ENCODE measurements at regions not wholly inside any gene's neighbourhood (a gene's known extent, or its start where the extent isn't known, plus 50 kb on each side); places are given as distances from the start of the nearest gene placed in this dataset.
"Not testable (repeated sequence)": the region's sequence is repeated elsewhere in the genome, so short reads cannot be mapped to it uniquely, and the experiment has no call there.

DNA sequence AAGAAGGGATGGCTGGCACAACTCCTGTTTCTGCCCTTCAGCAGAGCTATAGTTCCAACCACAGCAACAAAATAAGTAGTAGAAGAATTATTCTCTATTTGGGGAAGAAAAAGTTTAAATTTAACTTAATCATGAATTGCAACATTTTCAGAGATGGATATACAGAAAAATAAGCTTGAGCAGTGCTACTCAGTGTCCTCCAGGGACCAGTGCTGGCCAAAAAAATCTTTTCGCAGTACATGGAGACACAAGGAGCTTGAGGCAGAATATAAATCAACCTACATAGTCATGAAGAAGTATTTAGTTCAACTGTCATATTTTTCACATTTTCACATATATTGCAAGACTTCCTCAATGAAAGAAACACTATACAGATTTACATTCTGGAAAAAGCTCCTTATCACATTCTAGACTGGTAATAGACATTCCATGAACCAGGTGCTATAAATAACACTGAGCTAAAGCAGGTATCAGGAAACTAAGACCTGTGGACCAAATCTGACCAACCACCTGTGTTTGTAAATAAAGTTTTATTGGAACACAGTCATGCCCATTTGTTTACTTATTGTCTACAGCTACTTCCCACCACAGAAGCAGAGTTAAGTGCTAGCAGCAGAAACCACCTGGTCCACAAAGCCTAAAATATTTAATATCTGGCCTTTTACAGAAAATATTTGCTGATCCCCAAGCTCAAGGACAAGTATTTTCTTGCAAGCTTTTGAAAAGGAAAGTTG is 101.9 kb downstream of the RGS21 start:
- DNase-seq (ENCODE audit: insufficient read length, low spot score) (no peak), FAIRE-seq (no peak)

DNA sequence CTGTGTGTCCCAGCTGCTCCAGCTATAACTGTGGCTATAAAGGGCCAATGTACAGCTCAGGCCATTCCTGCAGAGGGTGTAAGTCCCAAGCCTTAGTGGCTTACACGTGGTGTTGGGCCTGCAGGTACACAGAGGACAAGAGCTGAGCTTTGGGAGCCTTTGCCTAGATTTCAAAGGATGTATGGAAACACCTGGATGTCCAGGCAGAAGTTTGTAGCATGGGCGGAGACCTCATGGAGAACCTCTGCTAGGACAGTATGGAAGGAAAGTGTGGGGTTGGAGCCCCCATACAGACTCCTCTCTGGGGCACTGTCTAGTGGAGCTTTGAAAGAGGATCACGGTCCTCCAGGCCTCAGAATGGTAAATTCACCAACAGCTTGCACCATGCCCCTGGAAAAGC is 113.9 kb downstream of the RGS21 start:
- FAIRE-seq (no peak), DNase-seq (ENCODE audit: insufficient read length, low spot score) (no peak)

DNA sequence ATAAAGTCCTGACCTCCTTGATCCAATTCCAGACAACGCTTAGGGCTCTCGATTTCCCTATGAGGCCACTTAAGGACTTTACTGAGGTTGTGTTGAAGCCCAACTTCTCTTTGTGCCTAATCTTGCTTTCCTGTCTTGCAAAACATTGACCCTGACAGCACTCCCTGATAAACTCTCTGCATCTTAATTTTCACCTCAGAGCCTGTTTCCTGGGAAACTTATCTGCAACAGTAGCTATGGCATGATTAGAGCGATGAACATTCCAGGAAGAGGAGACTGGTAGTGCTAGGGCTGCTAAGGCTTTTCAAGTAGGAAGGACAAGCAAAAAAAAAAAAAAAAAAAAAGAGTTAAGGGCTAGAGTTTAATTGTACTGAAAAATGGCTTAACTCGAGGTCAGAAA is 118.9 kb downstream of the RGS21 start:
- no peak for DNase-seq (ENCODE audit: insufficient read length, low spot score)
- no peak for FAIRE-seq

DNA sequence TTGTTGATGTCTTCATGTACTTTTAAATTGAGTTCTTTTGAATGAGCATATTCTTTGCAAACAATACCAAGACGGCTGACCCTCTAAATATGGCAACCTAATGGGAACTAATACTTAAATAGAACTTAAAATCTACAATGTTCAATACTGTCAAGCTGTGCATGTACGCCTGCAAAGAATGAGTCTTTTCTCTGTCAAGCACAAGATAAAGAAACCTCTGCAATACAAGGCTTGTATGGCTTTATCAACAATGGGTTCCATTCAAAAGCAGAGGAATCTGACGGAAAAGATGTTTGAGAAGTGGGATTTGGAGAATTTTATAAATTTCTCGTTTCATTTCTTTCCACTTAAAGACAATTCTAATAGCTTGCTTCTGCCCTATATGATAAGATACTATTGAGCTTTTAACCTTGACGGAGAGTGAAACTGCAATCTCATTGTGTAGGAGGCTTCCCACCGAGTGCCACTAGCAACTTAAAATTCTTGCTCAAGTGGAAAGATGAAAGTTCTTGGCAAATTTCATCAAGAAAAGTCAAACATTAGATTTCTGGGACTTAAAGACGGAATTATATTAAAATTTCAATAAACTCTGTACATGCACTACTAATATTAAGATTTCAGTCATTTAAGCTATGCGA is 119.8 kb downstream of the RGS21 start:
- FAIRE-seq (no peak), DNase-seq (ENCODE audit: insufficient read length, low spot score) (no peak)

DNA sequence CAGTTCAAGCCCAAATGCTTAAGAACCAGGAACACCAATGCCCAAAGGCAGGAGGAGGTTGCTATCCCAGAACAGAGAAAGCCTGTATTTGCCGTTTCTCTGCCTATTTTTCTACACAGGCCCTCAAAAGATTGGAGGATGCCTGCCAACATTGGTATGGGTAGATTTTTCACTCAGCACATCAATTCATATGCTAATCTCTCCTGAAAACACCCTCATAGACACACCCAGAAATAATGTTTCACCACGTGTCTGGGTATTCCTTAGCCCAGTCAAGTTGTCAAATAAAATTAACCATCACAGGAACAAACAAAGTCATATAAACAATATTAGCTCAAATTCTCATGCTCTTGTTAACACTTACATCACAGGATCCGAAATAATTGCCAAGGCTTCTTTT is 121.9 kb downstream of the RGS21 start:
- no peak for DNase-seq (ENCODE audit: insufficient read length, low spot score)
- no peak for FAIRE-seq

DNA sequence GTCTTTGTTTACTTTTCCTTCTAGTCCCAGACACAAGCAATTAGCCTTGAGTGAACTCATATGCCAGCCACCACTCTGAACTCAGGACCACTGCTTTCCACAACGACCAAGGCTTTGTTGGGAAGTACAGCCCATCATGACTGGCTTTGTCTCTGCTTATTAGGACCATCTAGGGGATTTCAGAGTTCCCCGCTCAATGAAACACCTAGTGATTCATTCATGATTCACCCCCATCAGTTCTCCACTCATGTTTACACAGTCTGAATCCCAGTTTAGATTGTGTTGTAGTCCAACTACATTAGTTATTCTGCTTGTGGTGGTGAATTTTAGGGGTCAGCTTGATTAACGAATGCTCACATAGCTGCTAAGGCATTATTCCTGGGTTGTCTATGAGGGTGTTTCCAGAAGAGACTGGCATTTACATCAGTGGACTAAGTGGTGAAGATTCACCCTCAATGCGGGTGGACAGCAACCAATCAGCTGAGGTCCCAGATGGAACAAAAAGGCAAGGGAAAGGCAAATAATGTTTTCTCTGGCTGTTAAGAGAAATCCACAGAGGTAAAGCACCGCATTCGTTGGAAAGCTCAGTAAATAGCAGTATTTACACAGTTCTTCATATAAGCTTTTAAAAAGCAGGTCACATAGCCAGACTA is 122.7 kb downstream of the RGS21 start:
- DNase-seq (ENCODE audit: insufficient read length, low spot score), result no peak

DNA sequence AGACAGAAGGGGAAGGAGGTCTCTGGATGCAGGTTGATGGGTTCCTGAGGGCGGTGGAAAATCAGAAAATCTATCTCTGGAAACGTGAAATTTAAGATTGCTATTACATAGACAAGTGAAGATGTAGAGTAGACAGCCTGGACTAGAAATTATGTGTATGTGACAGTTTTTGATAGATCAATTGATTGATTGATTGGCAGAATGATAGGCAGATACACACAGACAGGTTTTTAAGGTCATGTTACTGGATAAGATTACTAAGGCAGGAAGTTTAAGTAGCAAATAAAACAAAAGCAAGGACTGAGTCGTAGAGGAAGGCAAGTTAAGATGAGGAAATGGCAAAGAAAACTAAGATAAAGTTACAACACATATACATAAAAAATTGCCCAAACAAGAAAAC is 124.7 kb downstream of the RGS21 start:
- no peak for FAIRE-seq
- DNase-seq (ENCODE audit: insufficient read length, low spot score), result no peak

More for the DNA sequence above, 122.7 kb downstream of the RGS21 start:
- no peak for FAIRE-seq

DNA sequence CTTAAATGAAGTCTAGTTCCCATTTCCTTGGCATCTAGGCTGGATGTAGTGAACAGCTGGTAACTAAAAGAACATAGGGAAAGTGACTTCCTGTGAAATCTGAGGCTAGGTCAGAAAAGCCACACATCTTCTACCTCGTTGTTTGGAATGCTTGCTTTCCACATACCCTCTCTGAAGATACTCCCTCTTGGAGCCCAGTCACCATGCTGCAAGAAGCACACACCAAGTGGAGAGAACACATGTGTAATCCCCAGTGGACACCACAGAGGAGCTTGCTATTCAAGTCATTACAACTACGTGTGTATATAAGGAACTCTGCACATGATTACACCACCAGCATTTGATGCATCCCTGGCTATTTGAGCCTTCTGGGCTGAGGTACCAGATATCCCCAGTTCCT is 125.9 kb downstream of the RGS21 start:
- FAIRE-seq, result no peak

DNA sequence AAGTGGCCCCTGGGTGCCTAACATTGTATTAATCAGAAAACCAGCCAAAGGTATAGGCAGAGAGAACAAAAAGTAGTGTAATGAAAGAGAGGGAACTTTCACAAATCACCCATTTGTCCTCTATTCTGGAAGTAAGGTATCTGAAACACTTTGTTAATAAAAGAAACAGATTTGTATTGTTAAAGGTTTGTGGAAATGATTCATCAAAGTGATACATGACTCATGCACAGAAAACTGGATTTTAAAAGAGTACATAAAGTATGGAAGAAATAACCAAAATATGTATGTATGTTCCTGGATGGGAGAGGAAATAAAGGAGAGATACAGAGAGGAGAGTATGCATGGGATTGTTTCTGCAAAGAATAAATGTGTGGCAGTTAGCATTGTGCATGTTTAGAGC is 126.8 kb downstream of the RGS21 start:
- DNase-seq (ENCODE audit: insufficient read length, low spot score), result no peak
- FAIRE-seq, result no peak

More for the DNA sequence above, 125.9 kb downstream of the RGS21 start:
- DNase-seq (ENCODE audit: insufficient read length, low spot score), result no peak

DNA sequence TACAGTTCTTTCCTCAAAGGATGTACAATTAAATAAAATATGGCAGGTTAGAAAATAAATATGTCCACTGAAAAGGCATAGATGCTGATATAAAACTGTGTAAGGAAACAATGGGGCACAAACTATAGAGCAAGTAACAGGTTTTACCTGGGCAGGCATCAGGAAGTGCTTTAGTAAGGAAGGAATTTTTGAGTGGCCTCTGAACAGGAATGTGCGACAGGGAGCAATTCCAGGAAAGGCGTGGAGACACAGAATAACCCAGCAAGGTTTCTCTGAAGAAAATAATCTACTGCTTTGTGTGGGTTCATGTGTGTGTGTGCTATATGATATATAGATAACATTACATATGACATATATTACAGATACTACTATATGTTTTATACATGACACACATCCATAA is 128.4 kb downstream of the RGS21 start:
- DNase-seq (ENCODE audit: insufficient read length, low spot score), result no peak
- no peak for FAIRE-seq

DNA sequence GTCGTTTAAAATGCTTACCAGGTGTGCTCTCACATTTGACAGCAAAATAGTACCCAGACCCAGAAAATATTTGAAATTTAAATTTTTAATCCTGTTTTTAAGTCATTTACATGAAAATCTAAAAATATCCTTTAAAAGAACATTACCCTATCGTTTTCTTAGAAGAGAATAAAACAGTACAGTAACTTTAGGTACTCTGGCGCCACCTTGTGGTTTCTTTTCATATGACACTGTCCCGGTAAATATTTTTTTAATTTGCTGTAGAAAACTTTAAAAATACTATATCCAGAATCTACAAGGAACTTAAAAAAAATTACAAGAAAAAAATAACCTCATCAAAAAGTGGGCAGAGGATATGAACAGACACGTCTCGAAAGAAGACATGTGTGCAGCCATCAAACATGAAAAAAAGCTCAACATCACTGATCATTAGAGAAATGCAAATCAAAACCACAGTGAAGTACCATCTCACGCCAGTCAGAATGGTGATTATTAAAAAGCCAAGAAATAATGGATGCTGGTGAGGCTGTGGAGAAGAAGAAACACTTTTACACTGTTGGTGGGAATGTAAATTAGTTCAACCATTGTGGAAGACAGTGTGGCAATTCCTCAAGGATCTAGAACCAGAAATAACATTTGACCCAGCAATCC is 129.2 kb downstream of the RGS21 start:
- FAIRE-seq (no peak), DNase-seq (ENCODE audit: insufficient read length, low spot score) (no peak)

DNA sequence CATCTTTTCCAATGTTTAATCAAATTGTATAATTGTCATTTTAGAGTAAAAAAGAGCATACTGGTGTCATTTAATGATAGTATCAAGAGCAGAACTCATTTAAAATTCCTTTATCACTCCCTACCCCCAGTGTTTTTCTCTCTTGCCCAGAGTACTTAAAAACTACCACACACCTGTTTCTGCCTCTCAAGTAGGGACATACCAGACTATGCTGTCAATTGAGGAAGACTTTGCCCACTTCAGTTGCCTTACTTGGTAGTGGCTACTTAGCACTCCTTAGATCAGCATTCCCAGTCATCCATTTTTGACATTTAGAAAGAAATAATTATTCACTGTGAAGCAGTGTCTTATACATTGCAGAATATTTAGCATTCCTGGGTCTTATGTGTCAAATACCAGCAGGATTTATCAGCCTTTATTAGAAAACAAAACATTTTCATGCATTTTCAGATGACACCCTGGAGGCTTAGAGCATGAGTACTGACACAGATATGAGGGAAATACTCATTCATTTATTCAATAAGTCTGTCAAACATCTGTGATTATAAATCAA is 127.5 kb upstream of the RGS1 start:
- no peak for DNase-seq (ENCODE audit: insufficient read length, low spot score)
- no peak for FAIRE-seq

DNA sequence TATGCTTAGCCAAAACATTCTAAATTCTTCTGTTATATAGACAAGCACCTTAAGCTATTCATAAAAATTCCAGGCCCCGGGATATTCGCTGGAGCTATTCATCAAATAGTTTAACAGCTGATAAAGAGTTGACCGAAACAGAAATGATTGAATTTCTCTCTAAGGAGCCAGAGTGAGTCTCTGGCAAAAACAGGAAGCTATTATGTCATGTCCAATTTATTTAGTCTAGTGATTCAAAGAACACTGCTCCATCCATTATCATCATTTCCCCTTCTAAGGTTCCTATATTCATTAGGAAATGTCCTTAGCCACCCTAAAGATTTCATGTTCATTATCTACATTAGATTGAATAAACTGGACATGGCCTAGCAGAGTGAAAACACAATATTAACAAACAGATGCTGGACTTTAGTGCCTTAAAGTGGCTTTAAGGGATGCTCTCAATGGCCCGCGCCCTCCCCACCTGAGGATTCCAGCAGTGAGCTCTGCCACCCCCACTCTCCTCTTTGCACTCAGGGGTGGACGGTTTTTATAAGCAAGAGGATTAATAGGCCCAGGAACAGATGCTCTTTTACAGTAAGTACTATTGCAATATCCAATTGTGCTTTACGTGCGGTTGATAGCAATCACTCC is 122.1 kb upstream of the RGS1 start:
- FAIRE-seq (no peak), DNase-seq (ENCODE audit: insufficient read length, low spot score) (no peak)

DNA sequence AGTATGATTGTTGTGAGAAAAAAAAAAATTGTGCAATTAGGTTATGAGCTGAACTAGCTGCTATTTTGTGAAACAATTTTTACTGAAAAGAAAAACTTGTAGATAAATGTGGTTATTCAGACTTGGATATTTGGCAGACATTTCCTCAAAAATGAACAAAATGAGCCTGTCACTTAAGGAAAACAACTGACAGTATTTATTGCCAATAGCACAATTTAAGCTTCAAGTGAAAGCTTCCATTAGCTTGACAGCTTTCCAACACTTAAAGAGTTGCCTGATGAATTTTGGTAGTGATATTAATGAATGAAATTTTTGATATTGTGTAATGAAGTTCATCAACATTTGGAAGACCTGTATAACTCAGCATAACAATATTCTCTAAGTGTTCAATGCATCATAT is 116.1 kb upstream of the RGS1 start:
- FAIRE-seq (no peak), DNase-seq (ENCODE audit: insufficient read length, low spot score) (no peak)

DNA sequence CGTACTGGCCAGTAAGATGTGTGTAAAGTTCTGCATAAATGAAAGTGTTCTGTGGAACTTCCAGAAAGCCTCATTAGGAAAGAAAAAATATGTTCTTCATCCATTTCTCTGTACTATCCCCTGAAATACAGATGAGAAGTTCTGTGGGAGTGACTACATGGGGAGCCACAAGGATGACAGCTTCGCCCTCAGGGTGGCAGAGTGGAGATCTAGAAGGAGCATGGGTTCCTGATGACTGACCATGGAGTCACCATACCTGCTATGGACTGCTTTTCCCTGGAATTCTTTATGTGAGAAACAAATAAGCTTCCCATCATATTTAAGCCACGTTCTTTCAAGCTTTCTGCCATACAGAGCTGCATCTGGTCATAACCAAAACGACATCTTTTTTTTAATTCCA is 113.9 kb upstream of the RGS1 start:
- FAIRE-seq, result no peak

DNA sequence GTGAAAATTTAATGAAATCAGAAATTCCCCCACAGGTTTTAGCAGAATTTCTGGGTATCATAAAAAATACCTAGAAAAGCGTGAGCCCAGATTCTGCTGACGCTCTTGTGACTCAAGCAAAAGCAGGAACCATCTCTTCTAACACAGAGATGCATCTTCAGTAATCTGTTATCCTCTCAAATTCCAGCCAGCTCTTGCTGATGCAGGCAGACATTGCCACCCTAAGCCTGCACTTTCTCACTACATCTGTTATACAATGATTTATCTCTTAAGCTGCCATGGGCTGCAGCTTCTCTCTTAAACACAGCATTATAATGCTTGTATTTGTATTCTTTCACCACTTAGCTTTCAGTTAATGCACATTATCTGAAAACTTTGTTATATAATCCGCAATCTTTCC is 113.0 kb upstream of the RGS1 start:
- FAIRE-seq (no peak), DNase-seq (ENCODE audit: insufficient read length, low spot score) (no peak)

More for the DNA sequence above, 113.9 kb upstream of the RGS1 start:
- no peak for DNase-seq (ENCODE audit: insufficient read length, low spot score)

DNA sequence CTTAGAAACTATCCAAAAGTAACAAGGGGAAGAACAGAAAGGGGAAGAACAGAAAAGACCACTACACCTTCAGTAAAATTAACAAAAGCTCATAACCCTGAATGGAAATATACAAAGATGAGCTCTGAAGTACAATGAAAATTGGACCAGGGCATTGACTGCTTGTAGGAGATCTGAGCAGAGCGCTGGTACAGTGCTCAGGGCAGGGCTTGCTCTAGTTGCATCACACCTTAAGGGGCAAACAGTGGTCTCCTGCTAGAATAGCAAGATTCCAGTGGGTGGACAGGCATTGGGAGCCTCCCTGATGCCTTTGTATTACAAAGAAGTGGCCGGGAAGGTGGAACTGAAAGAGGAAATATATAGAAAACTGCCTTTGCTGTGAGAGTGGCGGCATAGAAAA is 111.9 kb upstream of the RGS1 start:
- no peak for DNase-seq (ENCODE audit: insufficient read length, low spot score)
- FAIRE-seq, result no peak

DNA sequence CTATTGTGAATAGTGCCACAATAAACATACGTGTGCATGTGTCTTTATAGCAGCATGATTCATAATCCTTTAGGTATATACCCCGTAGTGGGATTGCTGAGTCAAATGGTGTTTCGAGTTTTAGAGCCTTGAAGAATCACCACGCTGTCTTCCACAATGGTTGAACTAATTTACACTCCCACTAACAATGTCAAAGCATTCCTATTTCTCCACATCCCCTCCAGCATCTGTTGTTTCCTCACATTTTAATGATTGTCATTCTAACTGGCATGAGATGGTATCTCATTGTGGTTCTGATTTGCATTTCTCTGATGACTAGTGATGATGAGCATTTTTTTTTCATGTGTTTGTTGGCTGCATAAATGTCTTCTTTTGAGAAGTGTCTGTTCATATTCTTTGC is 110.4 kb upstream of the RGS1 start:
- FAIRE-seq; DNase-seq (ENCODE audit: insufficient read length, low spot score): not testable (repeated sequence)

DNA sequence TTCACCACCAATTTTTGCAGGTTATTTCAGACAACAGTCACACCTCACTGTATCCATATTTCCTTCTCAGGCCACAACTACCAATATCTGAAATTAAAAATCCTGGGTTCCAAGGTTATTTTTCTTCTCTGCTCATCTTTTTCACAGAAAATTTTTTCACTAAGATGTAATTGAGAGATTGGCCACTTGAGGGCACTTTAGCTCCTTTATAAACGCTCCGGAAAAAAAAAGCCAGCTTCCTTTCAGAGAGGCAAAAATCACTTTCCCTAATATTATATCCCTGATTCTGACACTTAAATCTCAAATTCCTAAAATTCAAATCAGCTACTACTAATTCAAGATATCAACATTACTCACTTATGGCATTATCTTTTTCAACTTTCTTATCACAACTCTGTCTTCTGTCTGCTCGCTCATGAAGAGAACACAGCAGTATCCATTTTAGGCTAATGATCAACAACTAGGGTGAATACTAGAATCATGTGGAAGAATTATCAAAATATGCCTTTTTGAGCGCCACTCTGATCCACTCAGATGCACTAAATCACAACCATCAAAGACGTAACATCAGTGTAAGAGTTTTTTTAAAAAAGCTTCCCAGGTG is 101.4 kb upstream of the RGS1 start:
- FAIRE-seq (no peak), DNase-seq (ENCODE audit: insufficient read length, low spot score) (no peak)

DNA sequence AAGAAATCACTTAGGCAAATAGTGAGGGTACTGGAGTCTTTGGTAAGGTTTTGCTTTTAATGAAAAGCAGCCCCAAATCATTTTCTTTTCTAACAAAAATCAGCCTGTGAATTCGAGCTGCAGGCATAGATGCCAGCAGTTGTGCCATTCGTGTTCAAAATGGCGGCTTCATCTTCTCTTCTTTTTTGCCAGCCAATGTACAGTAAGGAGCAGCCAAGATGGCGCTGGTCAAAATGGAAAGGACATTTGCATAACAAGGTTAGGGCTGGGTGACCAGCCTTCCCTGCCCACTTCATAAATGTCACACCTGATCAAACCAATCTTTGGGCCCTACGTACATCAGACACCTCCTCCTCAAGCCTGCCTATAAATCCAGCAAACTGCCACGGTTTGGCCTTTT is 100.2 kb upstream of the RGS1 start:
- DNase-seq (ENCODE audit: insufficient read length, low spot score), result no peak
- no peak for FAIRE-seq
